NCI-H146 (cell line): ENCODE measurements at regions not wholly inside any gene's neighbourhood (a gene's known extent, or its start where the extent isn't known, plus 50 kb on each side); places are given as distances from the start of the nearest gene placed in this dataset.

Source experiments
- DNase-seq: peaks from one replicate; lab custom pipeline; 2025; lab: John Stamatoyannopoulos, UW

GRCh38 chr10:111885919-111886318 is 297.6 kb downstream of the GPAM start:
- no peak for DNase-seq

- no peak for DNase-seq
These were observed 296.3 kb downstream of the GPAM start for GRCh38 chr10:111887266-111887665.

GRCh38 chr10:111890046-111890445 is 293.5 kb downstream of the GPAM start:
- DNase-seq, result no peak

- no peak for DNase-seq
These were observed 267.6 kb downstream of the GPAM start for GRCh38 chr10:111916011-111916410.

GRCh38 chr10:111921821-111922220 is 261.7 kb downstream of the GPAM start:
- no peak for DNase-seq

GRCh38 chr10:111923032-111923431 is 260.5 kb downstream of the GPAM start:
- DNase-seq, result no peak

GRCh38 chr10:111926286-111926685 is 257.3 kb downstream of the GPAM start:
- no peak for DNase-seq

- DNase-seq, result no peak
These were observed 249.6 kb downstream of the GPAM start for GRCh38 chr10:111933937-111934336.

- DNase-seq, result no peak
These were observed 248.6 kb downstream of the GPAM start for GRCh38 chr10:111934931-111935330.

- no peak for DNase-seq
These were observed 247.4 kb downstream of the GPAM start for GRCh38 chr10:111936143-111936542.

- DNase-seq, result no peak
These were observed 239.2 kb downstream of the GPAM start for GRCh38 chr10:111944331-111944730.

- no peak for DNase-seq
These were observed 229.6 kb downstream of the GPAM start for GRCh38 chr10:111953949-111954348.

GRCh38 chr10:111954386-111954785 is 229.2 kb downstream of the GPAM start:
- DNase-seq, result no peak

GRCh38 chr10:111956841-111957240 is 226.7 kb downstream of the GPAM start:
- DNase-seq, result no peak

- no peak for DNase-seq
These were observed 220.6 kb downstream of the GPAM start for GRCh38 chr10:111962951-111963350.

- no peak for DNase-seq
These were observed 216.4 kb downstream of the GPAM start for GRCh38 chr10:111967116-111967515.

GRCh38 chr10:111967547-111967946 is 216.0 kb downstream of the GPAM start:
- DNase-seq, result no peak

- DNase-seq, result no peak
These were observed 214.9 kb downstream of the GPAM start for GRCh38 chr10:111968647-111969046.

- no peak for DNase-seq
These were observed 213.5 kb downstream of the GPAM start for GRCh38 chr10:111970111-111970510.

GRCh38 chr10:111972109-111972508 is 211.5 kb downstream of the GPAM start:
- DNase-seq, result no peak

GRCh38 chr10:111973306-111973705 is 210.3 kb downstream of the GPAM start:
- no peak for DNase-seq

GRCh38 chr10:111973826-111974225 is 209.7 kb downstream of the GPAM start:
- no peak for DNase-seq

- no peak for DNase-seq
These were observed 209.2 kb downstream of the GPAM start for GRCh38 chr10:111974325-111974724.

GRCh38 chr10:111976557-111976956 is 207.0 kb downstream of the GPAM start:
- DNase-seq, result no peak

- DNase-seq, result no peak
These were observed 199.5 kb downstream of the GPAM start for GRCh38 chr10:111984057-111984456.
